Calu3 (cell line): ENCODE measurements at regions not wholly inside any gene's neighbourhood (a gene's known extent, or its start where the extent isn't known, plus 50 kb on each side); places are given as distances from the start of the nearest gene placed in this dataset.

Experiments used
- BruUV-seq: library from RNA; stranded (reverse); fragments of 400-500 nt; replicated peaks from 2 replicates; lab custom pipeline; 2021; lab: Mats Ljungman, UMichigan
- CTCF ChIA-PET: fragments of 300-600 bp; sonication (Branson Sonifier 250); formaldehyde crosslinking; loops from one replicate; lab custom pipeline; 2022; ENCODE audit warnings: antibody characterized with exemption; lab: Charles Lee
- DNase-seq: peaks from one replicate; pipeline ENCODE4 v3.0.0; 2022
- H3K27ac Mint-ChIP-seq: one replicate; pipeline ENCODE4 v1.8.0; 2022; ENCODE audit warnings: mixed read lengths; ENCODE audit not compliant: unreplicated experiment
- H3K27me3 Mint-ChIP-seq: one replicate; pipeline ENCODE4 v1.8.0; 2022; ENCODE audit warnings: mixed read lengths; ENCODE audit not compliant: unreplicated experiment
- H3K36me3 Mint-ChIP-seq: one replicate; pipeline ENCODE4 v1.8.0; 2022; ENCODE audit warnings: mild to moderate bottlenecking, moderate library complexity, mixed read lengths; ENCODE audit not compliant: insufficient read depth, unreplicated experiment
- H3K4me1 Mint-ChIP-seq: one replicate; pipeline ENCODE4 v1.8.0; 2022; ENCODE audit warnings: mild to moderate bottlenecking, low read depth, mixed read lengths; ENCODE audit not compliant: unreplicated experiment
- H3K4me3 Mint-ChIP-seq: one replicate; pipeline ENCODE4 v1.8.0; 2022; ENCODE audit warnings: mild to moderate bottlenecking, low read depth, moderate library complexity, mixed read lengths; ENCODE audit not compliant: unreplicated experiment
- H3K9me3 Mint-ChIP-seq: one replicate; pipeline ENCODE4 v1.8.0; 2022; ENCODE audit warnings: low read depth, mixed read lengths; ENCODE audit not compliant: unreplicated experiment
- CTCF ChIP-seq: fragments of 200-600 bp; IDR thresholded peaks from one replicate; pipeline ENCODE4 v1.8.0; 2022; ENCODE audit warnings: antibody characterized with exemption; ENCODE audit not compliant: unreplicated experiment
- intact Hi-C: fragments of 100-400 bp; cut with micrococcal nuclease; formaldehyde crosslinking; loops from one replicate; pipeline ENCODE4 v1.10.0; 2022; ENCODE audit not compliant: unreplicated experiment

GRCh38 chr3:72340056-72340455 is 508.2 kb downstream of the SHQ1 start:
- intact Hi-C loops: no loop called here
- no peak for TF ChIP-seq CTCF
- no peaks in the 10 kb centered on the region for H3K4me1 Mint-ChIP-seq
- CTCF ChIA-PET: interaction anchor here (0.6 to 1.0 kb wide), 2 partner anchors 8 to 301 kb away, joined by 3 read pairs; no protein-coding TSS in a partner anchor
- no peaks in the 10 kb centered on the region for H3K9me3 Mint-ChIP-seq
- DNase-seq: no peak
- H3K27ac Mint-ChIP-seq: no peak overlapping the region
- H3K36me3 Mint-ChIP-seq: no peaks in the 10 kb centered on the region
- H3K4me3 Mint-ChIP-seq: no peak overlapping the region
- H3K27me3 Mint-ChIP-seq: no peaks in the 10 kb centered on the region
- no TSS peak for BruUV-seq

GRCh38 chr3:72339670-72340030 is 508.6 kb downstream of the SHQ1 start:
- CTCF ChIA-PET: interaction anchor here (1.0 kb wide), 1 partner anchor 8 kb away, joined by 3 read pairs; no protein-coding TSS in a partner anchor
- Mint-ChIP-seq H3K4me3 (no peak overlapping the region), H3K9me3 (no peaks in the 10 kb centered on the region), H3K27ac (no peak overlapping the region), H3K4me1 (no peaks in the 10 kb centered on the region), H3K27me3 (no peaks in the 10 kb centered on the region), H3K36me3 (no peaks in the 10 kb centered on the region)
- intact Hi-C loops: no loop called here
- TF ChIP-seq CTCF: no peak
- no peak for DNase-seq
- BruUV-seq: no TSS peak

GRCh38 chr3:72338942-72339669 is 509.1 kb downstream of the SHQ1 start:
- Mint-ChIP-seq H3K9me3 (no peaks in the 10 kb centered on the region), H3K27ac (no peak overlapping the region), H3K36me3 (no peaks in the 10 kb centered on the region), H3K27me3 (no peaks in the 10 kb centered on the region), H3K4me1 (no peaks in the 10 kb centered on the region), H3K4me3 (no peak overlapping the region)
- DNase-seq: peak; percentile 79
- no TSS peak for BruUV-seq
- CTCF ChIA-PET: interaction anchor here (1.0 kb wide), 1 partner anchor 9 kb away, joined by 3 read pairs; no protein-coding TSS in a partner anchor
- TF ChIP-seq CTCF: no peak
- intact Hi-C loops: no loop called here

- Mint-ChIP-seq H3K36me3 (no peaks in the 10 kb centered on the region), H3K27me3 (no peaks in the 10 kb centered on the region), H3K9me3 (no peaks in the 10 kb centered on the region), H3K4me3 (no peak overlapping the region), H3K27ac (no peak overlapping the region), H3K4me1 (no peaks in the 10 kb centered on the region)
- TF ChIP-seq CTCF: no peak
- intact Hi-C loops: no loop called here
- no peak for DNase-seq
- BruUV-seq: no TSS peak
- CTCF ChIA-PET: no interaction called here
Observed at GRCh38 chr3:72338082-72338941, 509.9 kb downstream of the SHQ1 start.
